Calu3 (cell line): ENCODE measurements at regions not wholly inside any gene's neighbourhood (a gene's known extent, or its start where the extent isn't known, plus 50 kb on each side); places are given as distances from the start of the nearest gene placed in this dataset.

ENCODE experiments used
- BruUV-seq: library from RNA; stranded (reverse); fragments of 400-500 nt; replicated peaks from 2 replicates; lab custom pipeline; 2021; lab: Mats Ljungman, UMichigan
- CTCF ChIA-PET: fragments of 300-600 bp; sonication (Branson Sonifier 250); formaldehyde crosslinking; loops from one replicate; lab custom pipeline; 2022; ENCODE audit warnings: antibody characterized with exemption; lab: Charles Lee
- DNase-seq: peaks from one replicate; pipeline ENCODE4 v3.0.0; 2022
- H3K27ac Mint-ChIP-seq: one replicate; pipeline ENCODE4 v1.8.0; 2022; ENCODE audit warnings: mixed read lengths; ENCODE audit not compliant: unreplicated experiment
- H3K27me3 Mint-ChIP-seq: one replicate; pipeline ENCODE4 v1.8.0; 2022; ENCODE audit warnings: mixed read lengths; ENCODE audit not compliant: unreplicated experiment
- H3K36me3 Mint-ChIP-seq: one replicate; pipeline ENCODE4 v1.8.0; 2022; ENCODE audit warnings: mild to moderate bottlenecking, moderate library complexity, mixed read lengths; ENCODE audit not compliant: insufficient read depth, unreplicated experiment
- H3K4me1 Mint-ChIP-seq: one replicate; pipeline ENCODE4 v1.8.0; 2022; ENCODE audit warnings: mild to moderate bottlenecking, low read depth, mixed read lengths; ENCODE audit not compliant: unreplicated experiment
- H3K4me3 Mint-ChIP-seq: one replicate; pipeline ENCODE4 v1.8.0; 2022; ENCODE audit warnings: mild to moderate bottlenecking, low read depth, moderate library complexity, mixed read lengths; ENCODE audit not compliant: unreplicated experiment
- H3K9me3 Mint-ChIP-seq: one replicate; pipeline ENCODE4 v1.8.0; 2022; ENCODE audit warnings: low read depth, mixed read lengths; ENCODE audit not compliant: unreplicated experiment
- intact Hi-C: fragments of 100-400 bp; cut with micrococcal nuclease; formaldehyde crosslinking; loops from one replicate; pipeline ENCODE4 v1.10.0; 2022; ENCODE audit not compliant: unreplicated experiment
- TF ChIP-seq, protein P1 (sequence below): fragments of 200-600 bp; IDR thresholded peaks from one replicate; pipeline ENCODE4 v1.8.0; 2022; ENCODE audit warnings: antibody characterized with exemption; ENCODE audit not compliant: unreplicated experiment

DNA sequence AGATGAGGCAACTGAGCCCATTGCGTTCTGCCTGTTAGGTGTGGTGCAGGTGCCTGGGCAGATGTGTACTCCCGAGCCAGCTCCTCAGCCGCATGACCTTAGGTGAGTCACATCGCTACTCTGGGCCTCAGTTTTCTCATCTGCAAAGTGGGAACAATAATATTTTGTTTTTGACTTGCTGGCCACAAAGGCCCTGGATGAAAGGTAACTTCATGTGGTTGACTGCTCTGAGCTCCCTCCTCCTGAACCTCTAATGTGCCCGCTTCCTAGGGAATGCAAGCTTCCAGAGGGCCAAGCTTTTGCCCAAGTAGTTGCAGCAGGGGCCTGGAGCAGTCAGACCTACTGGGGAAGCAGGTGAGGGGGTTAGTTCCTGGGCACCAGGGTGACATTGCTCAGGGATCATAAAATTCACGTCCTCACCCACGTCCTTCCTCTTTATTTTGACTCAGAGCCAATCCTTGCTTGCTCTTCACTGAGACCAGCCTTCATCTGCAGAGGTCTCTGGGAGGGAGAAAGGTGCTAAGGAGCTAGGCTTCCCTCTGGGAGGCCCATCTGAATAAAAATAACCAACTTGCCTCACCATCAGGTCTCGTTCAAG is 149.0 kb upstream of the TLE3 start:
- TF ChIP-seq, protein P1, sequence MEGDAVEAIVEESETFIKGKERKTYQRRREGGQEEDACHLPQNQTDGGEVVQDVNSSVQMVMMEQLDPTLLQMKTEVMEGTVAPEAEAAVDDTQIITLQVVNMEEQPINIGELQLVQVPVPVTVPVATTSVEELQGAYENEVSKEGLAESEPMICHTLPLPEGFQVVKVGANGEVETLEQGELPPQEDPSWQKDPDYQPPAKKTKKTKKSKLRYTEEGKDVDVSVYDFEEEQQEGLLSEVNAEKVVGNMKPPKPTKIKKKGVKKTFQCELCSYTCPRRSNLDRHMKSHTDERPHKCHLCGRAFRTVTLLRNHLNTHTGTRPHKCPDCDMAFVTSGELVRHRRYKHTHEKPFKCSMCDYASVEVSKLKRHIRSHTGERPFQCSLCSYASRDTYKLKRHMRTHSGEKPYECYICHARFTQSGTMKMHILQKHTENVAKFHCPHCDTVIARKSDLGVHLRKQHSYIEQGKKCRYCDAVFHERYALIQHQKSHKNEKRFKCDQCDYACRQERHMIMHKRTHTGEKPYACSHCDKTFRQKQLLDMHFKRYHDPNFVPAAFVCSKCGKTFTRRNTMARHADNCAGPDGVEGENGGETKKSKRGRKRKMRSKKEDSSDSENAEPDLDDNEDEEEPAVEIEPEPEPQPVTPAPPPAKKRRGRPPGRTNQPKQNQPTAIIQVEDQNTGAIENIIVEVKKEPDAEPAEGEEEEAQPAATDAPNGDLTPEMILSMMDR: no peak
- H3K27me3 Mint-ChIP-seq: no peaks in the 10 kb centered on the region
- H3K4me1 Mint-ChIP-seq: peaks cover 25% of the 10 kb centered on the region
- no peak for DNase-seq
- no peaks in the 10 kb centered on the region for H3K9me3 Mint-ChIP-seq
- no peak overlapping the region for H3K27ac Mint-ChIP-seq
- H3K36me3 Mint-ChIP-seq: no peaks in the 10 kb centered on the region
- CTCF ChIA-PET: interaction anchor here (0.6 kb wide), 1 partner anchor 12 kb away, joined by 3 read pairs; no protein-coding TSS in a partner anchor
- no peak overlapping the region for H3K4me3 Mint-ChIP-seq
- BruUV-seq: no TSS peak
- intact Hi-C loops: no loop called here

DNA sequence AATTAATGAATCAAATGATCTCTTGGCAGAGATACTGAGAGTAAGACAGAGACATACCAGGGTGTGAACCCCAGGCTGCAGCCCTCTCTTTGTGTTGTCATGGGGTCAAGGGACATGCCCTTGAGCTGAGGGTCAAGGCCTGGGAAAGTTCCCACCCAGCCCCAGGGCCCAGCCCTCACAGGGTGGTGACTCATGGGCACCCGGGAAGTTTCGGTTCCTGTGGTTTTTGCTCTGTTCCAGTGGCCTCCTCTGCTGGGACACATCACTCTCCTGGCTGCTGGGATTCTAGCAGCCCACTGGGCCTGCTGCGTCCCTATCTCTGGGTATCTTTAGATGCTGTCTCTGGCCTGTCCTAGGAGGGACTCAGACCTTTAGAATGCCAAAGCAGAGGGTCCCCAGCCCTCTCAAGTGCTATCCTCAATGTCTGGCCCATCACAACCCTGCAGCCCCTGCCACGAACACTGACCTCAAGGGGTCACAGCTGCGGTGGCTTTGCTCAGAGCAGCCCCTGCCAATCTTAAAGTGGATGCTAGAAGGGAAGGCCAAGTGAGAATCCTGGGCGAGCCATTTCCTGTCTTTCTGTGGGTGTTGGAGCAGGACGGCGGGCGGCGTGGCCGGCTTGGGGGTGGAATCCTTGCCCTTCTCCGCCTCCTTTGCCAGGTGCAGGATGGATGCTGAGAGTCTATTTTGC is 148.4 kb upstream of the TLE3 start:
- TF ChIP-seq, protein P1: no peak

DNA sequence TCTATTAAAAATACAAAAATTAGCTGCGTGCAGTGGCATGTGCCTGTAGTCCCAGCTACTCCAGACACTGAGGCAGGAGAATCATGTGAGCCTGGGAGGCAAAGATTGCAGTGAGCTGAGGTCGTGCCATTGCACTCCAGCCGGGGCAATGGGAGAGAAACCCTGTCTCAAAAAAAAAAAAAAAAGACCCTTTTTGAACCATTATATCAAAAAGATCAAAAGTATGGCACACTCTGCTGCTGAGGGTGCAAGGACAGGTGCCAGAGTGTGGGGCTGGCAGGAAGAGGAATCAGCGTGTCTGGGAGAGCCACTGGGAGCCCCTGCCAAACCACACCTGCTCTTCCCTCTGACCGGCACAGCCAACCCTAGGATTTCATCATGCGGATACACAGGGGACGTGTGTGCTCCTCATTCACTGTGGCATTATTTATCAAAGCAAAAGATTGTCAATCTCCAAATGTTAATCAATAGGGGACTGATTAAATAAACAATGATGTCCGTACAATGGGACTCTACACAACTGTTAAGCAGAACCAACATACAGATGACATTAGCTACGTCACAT is 147.3 kb upstream of the TLE3 start:
- TF ChIP-seq, protein P1: no peak
- CTCF ChIA-PET: no interaction called here
- no peaks in the 10 kb centered on the region for H3K36me3 Mint-ChIP-seq
- H3K27ac Mint-ChIP-seq: peak overlapping the region; percentile 71
- no peak for DNase-seq
- intact Hi-C loops: no loop called here
- no peaks in the 10 kb centered on the region for H3K9me3 Mint-ChIP-seq
- H3K4me3 Mint-ChIP-seq: no peak overlapping the region
- H3K27me3 Mint-ChIP-seq: peaks cover 8% of the 10 kb centered on the region
- H3K4me1 Mint-ChIP-seq: peaks cover 25% of the 10 kb centered on the region
- BruUV-seq: no TSS peak

More for the DNA sequence above, 148.4 kb upstream of the TLE3 start:
- intact Hi-C loops: no loop called here
- Mint-ChIP-seq H3K36me3 (no peaks in the 10 kb centered on the region), H3K27ac (peak overlapping the region; percentile 71), H3K27me3 (peaks cover 2% of the 10 kb centered on the region), H3K9me3 (no peaks in the 10 kb centered on the region), H3K4me1 (peaks cover 25% of the 10 kb centered on the region), H3K4me3 (no peak overlapping the region)
- CTCF ChIA-PET: interaction anchor here (0.6 to 0.7 kb wide), 2 partner anchors 12 to 173 kb away, joined by 3 read pairs; no protein-coding TSS in a partner anchor
- DNase-seq: peak; percentile 65
- BruUV-seq: no TSS peak

DNA sequence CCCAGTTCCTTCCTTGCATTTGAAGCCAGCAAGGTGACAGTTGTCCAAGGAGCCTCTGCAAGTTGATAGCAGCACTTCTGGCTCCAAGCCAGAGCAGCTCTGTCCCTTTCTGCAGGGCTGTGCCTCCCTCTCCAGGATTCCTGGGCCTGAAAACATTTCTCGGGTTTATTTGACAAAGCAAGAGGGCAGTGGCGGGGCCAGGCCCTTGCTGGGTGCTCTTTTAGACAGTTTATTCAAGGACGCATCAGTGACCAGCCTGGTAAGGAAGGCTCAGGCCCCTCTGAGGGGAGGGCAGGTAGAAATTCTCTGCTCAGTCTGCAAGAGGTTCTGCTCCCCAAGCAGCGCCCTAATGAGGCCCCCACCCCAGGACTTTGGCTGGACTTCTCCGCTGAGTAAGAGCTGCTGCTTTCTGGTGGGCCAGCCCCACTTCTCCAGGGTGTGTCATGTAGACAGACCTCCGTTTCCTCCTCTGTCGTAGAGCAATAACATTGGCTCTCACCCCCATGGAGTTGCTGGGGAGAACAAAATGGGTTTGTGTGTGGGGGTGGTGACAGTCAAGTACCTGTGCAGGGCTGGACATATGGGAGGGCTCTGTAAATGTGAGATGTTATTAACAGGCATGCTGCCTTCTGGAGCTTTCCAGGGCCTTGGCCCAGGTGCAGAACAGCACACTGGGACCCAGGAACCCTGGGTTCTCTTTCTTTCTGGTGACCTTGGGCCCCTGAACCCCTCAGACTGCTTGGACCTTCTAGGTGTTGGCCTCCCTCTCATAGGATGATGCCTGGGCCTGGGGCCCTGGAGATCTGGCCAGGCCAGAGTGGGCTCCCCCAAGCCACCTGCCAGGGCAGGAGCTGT is 146.2 kb upstream of the TLE3 start:
- BruUV-seq: no TSS peak
- CTCF ChIA-PET: no interaction called here
- intact Hi-C loops: no loop called here
- peaks cover 25% of the 10 kb centered on the region for H3K4me1 Mint-ChIP-seq
- no peak overlapping the region for H3K4me3 Mint-ChIP-seq
- TF ChIP-seq, protein P1: no peak
- H3K9me3 Mint-ChIP-seq: no peaks in the 10 kb centered on the region
- H3K27ac Mint-ChIP-seq: no peak overlapping the region
- DNase-seq: no peak
- no peaks in the 10 kb centered on the region for H3K36me3 Mint-ChIP-seq
- peaks cover 8% of the 10 kb centered on the region for H3K27me3 Mint-ChIP-seq
